NT2/D1 (cell line): ENCODE measurements at regions not wholly inside any gene's neighbourhood (a gene's known extent, or its start where the extent isn't known, plus 50 kb on each side); places are given as distances from the start of the nearest gene placed in this dataset.

ENCODE experiments used
- SUZ12 ChIP-seq: IDR thresholded peaks from 2 replicates; pipeline ENCODE4 v1.6.1; 2011; ENCODE audit not compliant: insufficient read length, insufficient read depth; ENCODE audit errors: extremely low read depth
- YY1 ChIP-seq: IDR thresholded peaks from 2 replicates; pipeline ENCODE4 v1.6.1; 2011; ENCODE audit not compliant: insufficient read length, insufficient read depth
- ZNF274 ChIP-seq: IDR thresholded peaks from 2 replicates; pipeline ENCODE4 v1.6.1; 2011; ENCODE audit warnings: mild to moderate bottlenecking, low read depth, low read length

DNA sequence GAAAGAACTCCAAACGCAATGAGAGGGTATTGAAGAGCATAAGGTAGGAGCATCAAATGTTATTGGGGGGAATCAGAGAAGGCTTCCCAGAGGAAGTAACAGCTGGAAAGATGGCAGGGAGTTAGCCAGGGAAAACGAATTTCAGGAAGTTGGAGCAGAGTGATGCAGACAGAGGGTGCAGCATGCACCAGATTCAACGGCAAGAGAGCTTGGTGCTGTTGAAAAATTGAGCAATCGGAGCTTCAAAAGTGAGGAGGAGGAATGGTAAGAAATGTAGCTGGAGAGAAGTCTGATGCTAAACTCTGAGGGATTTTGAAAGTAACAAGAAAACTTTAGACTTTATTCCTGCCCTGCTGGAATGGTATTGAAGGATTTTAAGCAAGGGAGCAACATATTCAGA lies 541.0 kb upstream of the LMCD1 start:
- no peak for TF ChIP-seq YY1
- TF ChIP-seq ZNF274: no peak
- no peak for TF ChIP-seq SUZ12
